HCT116 (cell line): ENCODE measurements at regions not wholly inside any gene's neighbourhood (a gene's known extent, or its start where the extent isn't known, plus 50 kb on each side); places are given as distances from the start of the nearest gene placed in this dataset.

Source experiments
- ATAC-seq: fragments of 200-7000 bp; cut with Tn5 transposase; 2 replicates; pipeline ENCODE4 v1.9.1; 2020; ENCODE audit warnings: mild to moderate bottlenecking, moderate library complexity
- BruUV-seq: library from RNA; stranded (reverse); fragments of 400-500 nt; replicated peaks from 2 replicates; lab custom pipeline; 2021; lab: Mats Ljungman, UMichigan
- CTCF ChIA-PET: fragments of 300-600 bp; sonication (Branson Sonifier 250); formaldehyde crosslinking; loops from one replicate; lab custom pipeline; 2021; ENCODE audit warnings: antibody characterized with exemption; lab: Charles Lee
- POLR2A ChIA-PET: fragments of 300-600, 350-600 bp; sonication (Branson Sonifier 250); formaldehyde crosslinking; loops from one replicate; lab custom pipeline; 2021; ENCODE audit warnings: antibody characterized with exemption; lab: Charles Lee
- RAD21 ChIA-PET, 2 experiments: fragments of 300-600 bp; sonication (Branson Sonifier 250); formaldehyde crosslinking; loops; one replicate each; lab custom pipeline; 2023; ENCODE audit warnings: low total read pairs in 2 of 2; ENCODE audit not compliant: uncharacterized antibody in 2 of 2, unreplicated experiment in 2 of 2, low non-redundant PET in 1 of 2; lab: Charles Lee
- DNase-seq: peaks from one replicate; pipeline ENCODE4 v3.0.0-alpha.2; 2010; ENCODE audit warnings: low read depth, low spot score
- H2AFZ ChIP-seq: fragments of 200-600 bp; shearing (Covaris generic), sonication (generic); 2 replicates; pipeline ENCODE4 v1.6.1; 2017; ENCODE audit warnings: low read depth, mixed run types, mixed read lengths, antibody characterized with exemption, low read length; ENCODE audit not compliant: poor library complexity, severe bottlenecking
- H3K27ac ChIP-seq: 2 replicates; pipeline ENCODE4 v1.5.1; 2012; ENCODE audit warnings: low read depth, low read length
- H3K27me3 ChIP-seq: fragments of 200-600 bp; sonication (generic); 2 replicates; pipeline ENCODE4 v1.6.1; 2016; ENCODE audit warnings: mixed run types, low read length, mixed read lengths; ENCODE audit not compliant: insufficient read depth
- H3K36me3 ChIP-seq, 2 experiments: fragments of 200-500 bp in 1 of 2; fragments of 200-600 bp in 1 of 2; sonication (Bioruptor generic) in 1 of 2; sonication (generic) in 1 of 2; 2 replicates each; pipeline versions ENCODE4 v1.5.1 to v1.6.1; 2014 to 2016; ENCODE audit warnings: low read length in 2 of 2, inconsistent platforms in 1 of 2, mixed read lengths in 1 of 2, mixed run types in 1 of 2; ENCODE audit not compliant: insufficient read depth in 2 of 2, control insufficient read depth in 1 of 2
- H3K4me1 ChIP-seq, 2 experiments: fragments of 200-600 bp in 1 of 2; sonication (generic) in 1 of 2; 2 replicates each; pipeline versions ENCODE4 v1.5.1 to v1.6.1; 2012 to 2017; ENCODE audit warnings: low read length in 2 of 2, inconsistent platforms in 1 of 2, mild to moderate bottlenecking in 1 of 2, mixed read lengths in 1 of 2, mixed run types in 1 of 2, moderate library complexity in 1 of 2; ENCODE audit not compliant: insufficient read depth in 2 of 2, control insufficient read depth in 1 of 2
- H3K4me2 ChIP-seq: fragments of 200-600 bp; sonication (generic); 2 replicates; pipeline ENCODE4 v1.6.1; 2017; ENCODE audit warnings: mixed run types, low read length, mixed read lengths
- H3K4me3 ChIP-seq, 2 experiments: fragments of 200-600 bp in 1 of 2; sonication (generic) in 1 of 2; replicated peaks in 1 of 2; 2 replicates each; pipeline ENCODE4 v1.5.1; 2011 to 2016; ENCODE audit warnings: low read length in 2 of 2, control low read depth in 1 of 2, low read depth in 1 of 2, mild to moderate bottlenecking in 1 of 2, mixed read lengths in 1 of 2, mixed run types in 1 of 2
- H3K79me2 ChIP-seq: fragments of 200-600 bp; sonication (generic); 2 replicates; pipeline ENCODE4 v1.6.1; 2017; ENCODE audit warnings: mild to moderate bottlenecking, mixed run types, low read length, moderate library complexity, mixed read lengths; ENCODE audit not compliant: insufficient read depth
- H3K9ac ChIP-seq: fragments of 200-600 bp; sonication (generic); 2 replicates; pipeline ENCODE4 v1.6.1; 2016; ENCODE audit warnings: low read length, mixed read lengths
- H3K9me2 ChIP-seq: fragments of 200-600 bp; sonication (generic), shearing (Covaris generic); 2 replicates; pipeline ENCODE4 v1.6.1; 2017; ENCODE audit warnings: mixed run types, mild to moderate bottlenecking, moderate library complexity; ENCODE audit not compliant: insufficient read depth
- H3K9me3 ChIP-seq, 2 experiments: fragments of 200-500 bp in 1 of 2; fragments of 200-600 bp in 1 of 2; sonication (Bioruptor generic) in 1 of 2; sonication (generic) in 1 of 2; 2 replicates each; pipeline ENCODE4 v1.6.1; 2014 to 2017; ENCODE audit warnings: low read length in 2 of 2, mixed read lengths in 2 of 2, inconsistent platforms in 1 of 2, low read depth in 1 of 2, mild to moderate bottlenecking in 1 of 2, mixed run types in 1 of 2, moderate library complexity in 1 of 2; ENCODE audit not compliant: control insufficient read depth in 1 of 2, insufficient read depth in 1 of 2
- H4K20me1 ChIP-seq: fragments of 200-600 bp; sonication (generic), shearing (Covaris generic); 2 replicates; pipeline ENCODE4 v1.6.1; 2017; ENCODE audit warnings: mixed run types, mild to moderate bottlenecking, moderate library complexity; ENCODE audit not compliant: insufficient read depth
- CBX3 ChIP-seq: IDR thresholded peaks from 2 replicates; pipeline ENCODE4 v1.6.1; 2012; ENCODE audit warnings: low read depth
- CEBPB ChIP-seq: IDR thresholded peaks from 2 replicates; pipeline ENCODE4 v1.6.1; 2012; ENCODE audit warnings: low read depth
- EGR1 ChIP-seq: IDR thresholded peaks from 2 replicates; pipeline ENCODE4 v1.6.1; 2012; ENCODE audit warnings: low read depth
- EZH2 ChIP-seq: fragments of 200-600 bp; sonication (generic); IDR thresholded peaks from 2 replicates; pipeline ENCODE4 v1.6.1; 2017; ENCODE audit warnings: antibody characterized with exemption, mixed run types
- EZH2phosphoT487 ChIP-seq: fragments of 200-600 bp; IDR thresholded peaks from 2 replicates; pipeline ENCODE4 v1.6.1; 2018; ENCODE audit warnings: antibody characterized with exemption, borderline replicate concordance
- FOSL1 ChIP-seq: IDR thresholded peaks from 2 replicates; pipeline ENCODE4 v1.6.1; 2012; ENCODE audit warnings: low read depth
- JUND ChIP-seq: IDR thresholded peaks from 2 replicates; pipeline ENCODE4 v1.6.1; 2012
- POLR2AphosphoS5 ChIP-seq: IDR thresholded peaks from 2 replicates; pipeline ENCODE4 v1.6.1; 2011; ENCODE audit warnings: mild to moderate bottlenecking, low read depth, low read length, moderate library complexity
- RAD21 ChIP-seq: IDR thresholded peaks from 2 replicates; pipeline ENCODE4 v1.6.1; 2012; ENCODE audit warnings: low read depth, mild to moderate bottlenecking
- SP1 ChIP-seq: IDR thresholded peaks from 2 replicates; pipeline ENCODE4 v1.6.1; 2012; ENCODE audit warnings: low read depth
- SRF ChIP-seq: IDR thresholded peaks from 2 replicates; pipeline ENCODE4 v1.6.1; 2012; ENCODE audit warnings: low read depth
- TCF7L2 ChIP-seq: IDR thresholded peaks from 2 replicates; pipeline ENCODE4 v1.7.0; 2011; ENCODE audit warnings: borderline replicate concordance, inconsistent platforms; ENCODE audit not compliant: insufficient read depth, insufficient read length; ENCODE audit errors: extremely low read depth
- YY1 ChIP-seq: IDR thresholded peaks from 2 replicates; pipeline ENCODE4 v1.6.1; 2011; ENCODE audit warnings: low read length, low read depth, moderate library complexity, mild to moderate bottlenecking; ENCODE audit not compliant: insufficient replicate concordance; ENCODE audit errors: extremely low read depth
- ZFX ChIP-seq: fragments of 450-650 bp; IDR thresholded peaks from 2 replicates; pipeline ENCODE4 v1.6.1; 2017
- ZNF274 ChIP-seq: fragments of 200-500 bp; sonication (Bioruptor generic); IDR thresholded peaks from 2 replicates; pipeline ENCODE4 v1.6.1; 2014; ENCODE audit warnings: mild to moderate bottlenecking, low read depth, low read length, inconsistent platforms
- intact Hi-C: fragments of 100-400 bp; cut with micrococcal nuclease; formaldehyde crosslinking; loops from 2 replicates; pipeline ENCODE4 v1.10.0; 2022
- TF ChIP-seq, protein P1 (sequence below): IDR thresholded peaks from 2 replicates; pipeline ENCODE4 v1.6.1; 2012
- TF ChIP-seq, protein P2 (sequence below): IDR thresholded peaks from 2 replicates; pipeline ENCODE4 v1.6.1; 2011; ENCODE audit warnings: mild to moderate bottlenecking, low read length, moderate library complexity; ENCODE audit not compliant: insufficient replicate concordance; ENCODE audit errors: extremely low read depth

DNA sequence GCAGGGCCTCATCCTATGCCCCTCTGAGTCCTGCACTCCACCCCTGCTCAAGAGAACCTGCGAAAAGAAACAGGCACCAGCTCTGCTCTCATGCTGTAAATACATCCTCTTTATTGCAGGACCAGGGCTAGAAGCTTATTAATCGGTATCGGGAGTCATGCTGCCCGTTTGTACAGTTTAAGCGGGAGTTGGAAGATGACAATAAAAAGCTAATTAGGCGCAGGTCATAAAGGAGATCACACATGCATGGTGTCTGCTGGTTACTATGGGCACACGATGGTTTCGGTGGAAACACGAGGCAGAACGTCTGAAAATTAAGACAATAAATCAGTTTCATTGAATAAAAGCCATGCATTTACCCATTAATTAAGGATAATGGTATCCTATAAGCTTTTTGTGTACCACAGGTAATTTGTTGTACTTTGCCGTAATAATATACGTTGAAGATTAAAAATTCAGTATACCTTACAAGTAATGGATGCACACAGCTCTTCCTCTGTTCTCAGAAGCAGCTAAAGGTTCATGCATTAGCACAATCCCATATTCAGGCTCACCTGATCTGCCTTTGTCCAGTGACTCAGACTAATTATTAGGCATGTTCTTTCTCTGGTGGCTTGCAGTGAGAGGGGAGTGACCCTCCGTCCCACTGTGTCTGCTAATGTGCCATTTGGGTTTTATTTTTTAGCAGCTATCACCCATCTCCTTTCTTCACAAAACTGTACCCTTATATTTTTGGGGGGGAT is 406.0 kb downstream of the TSHZ3 start:
- TF ChIP-seq YY1 (no peak), SP1 (no peak), EZH2 (no peak), CBX3 (no peak)
- H3K27ac ChIP-seq = no peak overlapping the region
- no peaks in the 10 kb centered on the region for H3K79me2 ChIP-seq
- no peak for ATAC-seq
- POLR2A ChIA-PET = no interaction called here
- no peaks in the 10 kb centered on the region for H3K27me3 ChIP-seq
- BruUV-seq = no TSS peak
- DNase-seq = no peak
- no peak overlapping the region for H3K4me2 ChIP-seq
- no peak overlapping the region for H2AFZ ChIP-seq
- peaks cover 10 to 39% of the 10 kb centered on the region in 2 experiments; a peak in 3 of 4 replicates for H3K9me3 ChIP-seq
- CTCF ChIA-PET = no interaction called here
- H3K9ac ChIP-seq = no peak overlapping the region
- no peaks in the 10 kb centered on the region for H3K9me2 ChIP-seq
- H3K4me1 ChIP-seq = no peaks in the 10 kb centered on the region
- no peaks in the 10 kb centered on the region for H3K36me3 ChIP-seq
- no peak overlapping the region for H3K4me3 ChIP-seq
- H4K20me1 ChIP-seq = no peaks in the 10 kb centered on the region
- RAD21 ChIA-PET = no interaction called here
- intact Hi-C loops = no loop called here

DNA sequence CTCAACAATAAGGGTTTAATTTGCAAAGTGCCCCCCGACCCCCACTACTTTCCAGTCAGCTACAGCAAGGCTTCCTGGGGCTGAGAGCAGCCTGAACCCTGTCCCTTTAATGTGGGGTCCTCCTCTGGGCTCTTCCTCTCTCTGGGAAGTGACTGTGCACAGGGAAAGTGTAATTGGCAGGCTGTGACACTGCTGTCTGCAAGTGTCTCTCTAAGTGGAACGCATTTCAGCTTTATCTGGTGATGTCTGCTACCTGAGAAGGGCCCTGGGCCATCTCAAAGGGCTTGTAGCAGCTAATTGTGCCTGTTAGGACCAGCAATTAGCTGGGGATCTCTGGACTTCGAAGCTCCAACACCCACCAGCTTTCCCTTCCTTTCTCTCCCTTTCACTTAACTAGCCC is 406.6 kb downstream of the TSHZ3 start:
- Histone ChIP-seq H3K79me2 (no peaks in the 10 kb centered on the region), H3K27ac (no peak overlapping the region), H3K9ac (no peak overlapping the region), H3K9me3 (peaks cover 10 to 41% of the 10 kb centered on the region in 2 experiments; a peak in 3 of 4 replicates), H3K4me2 (no peak overlapping the region), H4K20me1 (no peaks in the 10 kb centered on the region), H3K36me3 (no peaks in the 10 kb centered on the region), H2AFZ (no peak overlapping the region), H3K4me1 (no peaks in the 10 kb centered on the region), H3K4me3 (no peak overlapping the region), H3K9me2 (no peaks in the 10 kb centered on the region), H3K27me3 (no peaks in the 10 kb centered on the region)
- BruUV-seq = no TSS peak
- DNase-seq (no peak), ATAC-seq (no peak)
- intact Hi-C loops = no loop called here
- RAD21 ChIA-PET = no interaction called here
- POLR2A ChIA-PET = no interaction called here
- CTCF ChIA-PET = no interaction called here
- TF ChIP-seq, protein P1, sequence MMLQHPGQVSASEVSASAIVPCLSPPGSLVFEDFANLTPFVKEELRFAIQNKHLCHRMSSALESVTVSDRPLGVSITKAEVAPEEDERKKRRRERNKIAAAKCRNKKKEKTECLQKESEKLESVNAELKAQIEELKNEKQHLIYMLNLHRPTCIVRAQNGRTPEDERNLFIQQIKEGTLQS = no peak
- TF ChIP-seq POLR2AphosphoS5 (no peak), ZNF274 (no peak), JUND (no peak), RAD21 (no peak), CEBPB (no peak), ZFX (no peak), CBX3 (no peak), FOSL1 (no peak), EGR1 (no peak), EZH2phosphoT487 (no peak), TCF7L2 (no peak), SRF (no peak), SP1 (no peak), YY1 (no peak)
- TF ChIP-seq, protein P2, sequence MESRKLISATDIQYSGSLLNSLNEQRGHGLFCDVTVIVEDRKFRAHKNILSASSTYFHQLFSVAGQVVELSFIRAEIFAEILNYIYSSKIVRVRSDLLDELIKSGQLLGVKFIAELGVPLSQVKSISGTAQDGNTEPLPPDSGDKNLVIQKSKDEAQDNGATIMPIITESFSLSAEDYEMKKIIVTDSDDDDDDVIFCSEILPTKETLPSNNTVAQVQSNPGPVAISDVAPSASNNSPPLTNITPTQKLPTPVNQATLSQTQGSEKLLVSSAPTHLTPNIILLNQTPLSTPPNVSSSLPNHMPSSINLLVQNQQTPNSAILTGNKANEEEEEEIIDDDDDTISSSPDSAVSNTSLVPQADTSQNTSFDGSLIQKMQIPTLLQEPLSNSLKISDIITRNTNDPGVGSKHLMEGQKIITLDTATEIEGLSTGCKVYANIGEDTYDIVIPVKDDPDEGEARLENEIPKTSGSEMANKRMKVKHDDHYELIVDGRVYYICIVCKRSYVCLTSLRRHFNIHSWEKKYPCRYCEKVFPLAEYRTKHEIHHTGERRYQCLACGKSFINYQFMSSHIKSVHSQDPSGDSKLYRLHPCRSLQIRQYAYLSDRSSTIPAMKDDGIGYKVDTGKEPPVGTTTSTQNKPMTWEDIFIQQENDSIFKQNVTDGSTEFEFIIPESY = no peak
